H9 (cell line): ENCODE measurements at regions not wholly inside any gene's neighbourhood (a gene's known extent, or its start where the extent isn't known, plus 50 kb on each side); places are given as distances from the start of the nearest gene placed in this dataset.

Experiments
- DNase-seq: peaks from one replicate; pipeline ENCODE4 v3.0.0-alpha.2; 2017
- H2AFZ ChIP-seq: one replicate; pipeline ENCODE4 v1.6.1; 2013; ENCODE audit warnings: mild to moderate bottlenecking, low read length, control low read depth, moderate library complexity
- H2AK5ac ChIP-seq: 2 replicates; pipeline ENCODE4 v1.6.1; 2013; ENCODE audit warnings: low read length, control low read depth, mixed read lengths; ENCODE audit not compliant: insufficient read length
- H2BK120ac ChIP-seq: one replicate; pipeline ENCODE4 v1.6.1; 2013; ENCODE audit warnings: low read depth, mild to moderate bottlenecking, low read length, control low read depth, inconsistent platforms; ENCODE audit not compliant: poor library complexity, severe bottlenecking
- H2BK12ac ChIP-seq: 2 replicates; pipeline ENCODE4 v1.6.1; 2013; ENCODE audit warnings: low read length, control low read depth, mixed read lengths, low read depth; ENCODE audit not compliant: insufficient read length
- H2BK15ac ChIP-seq: 2 replicates; pipeline ENCODE4 v1.6.1; 2013; ENCODE audit warnings: low read depth, low read length, control low read depth
- H2BK20ac ChIP-seq: one replicate; pipeline ENCODE4 v1.6.1; 2013; ENCODE audit warnings: low read depth, mild to moderate bottlenecking, low read length, control low read depth, inconsistent platforms; ENCODE audit not compliant: poor library complexity, severe bottlenecking
- H2BK5ac ChIP-seq: 2 replicates; pipeline ENCODE4 v1.6.1; 2013; ENCODE audit warnings: low read length, control low read depth, mixed read lengths; ENCODE audit not compliant: insufficient read length
- H3K14ac ChIP-seq: 2 replicates; pipeline ENCODE4 v1.6.1; 2013; ENCODE audit warnings: low read length, control low read depth; ENCODE audit not compliant: insufficient read depth
- H3K18ac ChIP-seq: 2 replicates; pipeline ENCODE4 v1.6.1; 2013; ENCODE audit warnings: low read depth, mild to moderate bottlenecking, mixed read lengths, low read length, control low read depth; ENCODE audit not compliant: insufficient read length
- H3K23ac ChIP-seq: 2 replicates; pipeline ENCODE4 v1.6.1; 2013; ENCODE audit warnings: low read length, control low read depth, mixed read lengths, low read depth; ENCODE audit not compliant: insufficient read length
- H3K23me2 ChIP-seq: 2 replicates; pipeline ENCODE4 v1.6.1; 2013; ENCODE audit warnings: low read depth, mild to moderate bottlenecking, mixed read lengths, low read length, control low read depth; ENCODE audit not compliant: insufficient read length, poor library complexity, severe bottlenecking
- H3K27ac ChIP-seq: 2 replicates; pipeline ENCODE4 v1.5.1; 2013; ENCODE audit warnings: low read length, control low read depth, mixed read lengths, low read depth; ENCODE audit not compliant: insufficient read length
- H3K27me3 ChIP-seq: 2 replicates; pipeline ENCODE4 v1.6.1; 2013; ENCODE audit warnings: low read length, control low read depth, inconsistent platforms; ENCODE audit not compliant: insufficient read depth
- H3K4ac ChIP-seq: 2 replicates; pipeline ENCODE4 v1.6.1; 2013; ENCODE audit warnings: low read depth, mild to moderate bottlenecking, control low read depth, inconsistent platforms, low read length, moderate library complexity
- H3K4me1 ChIP-seq: 2 replicates; pipeline ENCODE4 v1.6.1; 2013; ENCODE audit warnings: low read length, control low read depth, inconsistent platforms; ENCODE audit not compliant: insufficient read depth
- H3K4me2 ChIP-seq: 2 replicates; pipeline ENCODE4 v1.6.1; 2013; ENCODE audit warnings: low read length, control low read depth, mixed read lengths; ENCODE audit not compliant: insufficient read length, insufficient read depth
- H3K56ac ChIP-seq: 2 replicates; pipeline ENCODE4 v1.6.1; 2013; ENCODE audit warnings: low read depth, mild to moderate bottlenecking, mixed read lengths, low read length, control low read depth; ENCODE audit not compliant: insufficient read length
- H3K79me1 ChIP-seq: 2 replicates; pipeline ENCODE4 v1.6.1; 2013; ENCODE audit warnings: low read depth, mild to moderate bottlenecking, moderate library complexity, low read length, control low read depth, inconsistent platforms; ENCODE audit not compliant: insufficient read depth, poor library complexity, severe bottlenecking
- H3K79me2 ChIP-seq: 2 replicates; pipeline ENCODE4 v1.6.1; 2013; ENCODE audit warnings: low read length, control low read depth, inconsistent platforms; ENCODE audit not compliant: insufficient read depth
- H3K9ac ChIP-seq: 2 replicates; pipeline ENCODE4 v1.6.1; 2013; ENCODE audit warnings: low read length, control low read depth, mixed read lengths; ENCODE audit not compliant: insufficient read length; ENCODE audit errors: extremely low read depth
- H3K9me3 ChIP-seq: one replicate; pipeline ENCODE4 v1.6.1; 2013; ENCODE audit warnings: low read depth, low read length, inconsistent platforms; ENCODE audit not compliant: control insufficient read depth
- H3T11ph ChIP-seq: one replicate; pipeline ENCODE4 v1.6.1; 2013; ENCODE audit warnings: mild to moderate bottlenecking, low read length, control low read depth, inconsistent platforms
- H4K20me1 ChIP-seq: one replicate; pipeline ENCODE4 v1.6.1; 2013; ENCODE audit not compliant: control insufficient read depth, insufficient read length, insufficient read depth
- H4K5ac ChIP-seq: 2 replicates; pipeline ENCODE4 v1.6.1; 2013; ENCODE audit warnings: low read depth, mild to moderate bottlenecking, mixed read lengths, low read length, control low read depth; ENCODE audit not compliant: insufficient read length
- H4K8ac ChIP-seq: replicated peaks from 2 replicates; pipeline ENCODE4 v1.6.1; 2013; ENCODE audit warnings: low read length, control low read depth, mixed read lengths, low read depth; ENCODE audit not compliant: insufficient read length
- H4K91ac ChIP-seq: 2 replicates; pipeline ENCODE4 v1.6.1; 2013; ENCODE audit warnings: low read depth, mild to moderate bottlenecking, moderate library complexity, mixed read lengths, low read length, control low read depth; ENCODE audit not compliant: insufficient read length
- H3K27ac Mint-ChIP-seq, 3 experiments: 2 replicates in 2 of 3; 3 replicates in 1 of 3; pipeline ENCODE4 v1.8.0; 2020 to 2021; ENCODE audit warnings: mixed read lengths in 3 of 3, mild to moderate bottlenecking in 1 of 3, moderate library complexity in 1 of 3
- H3K27me3 Mint-ChIP-seq: 2 replicates; pipeline ENCODE4 v1.8.0; 2021; ENCODE audit warnings: low read depth, mild to moderate bottlenecking, moderate library complexity, mixed read lengths
- H3K36me3 Mint-ChIP-seq, 3 experiments: 2 replicates in 2 of 3; 3 replicates in 1 of 3; pipeline ENCODE4 v1.8.0; 2020 to 2021; ENCODE audit warnings: low read depth in 3 of 3, mixed read lengths in 3 of 3; ENCODE audit not compliant: insufficient read depth in 1 of 3
- H3K4me1 Mint-ChIP-seq, 2 experiments: 2 replicates each; pipeline ENCODE4 v1.8.0; 2020; ENCODE audit warnings: mixed read lengths in 2 of 2
- H3K4me3 Mint-ChIP-seq, 2 experiments: 2 replicates in 1 of 2; 3 replicates in 1 of 2; pipeline ENCODE4 v1.8.0; 2020 to 2021; ENCODE audit warnings: mild to moderate bottlenecking in 2 of 2, mixed read lengths in 2 of 2, moderate library complexity in 1 of 2
- H3K9me3 Mint-ChIP-seq, 2 experiments: 2 replicates in 1 of 2; 3 replicates in 1 of 2; pipeline ENCODE4 v1.8.0; 2020; ENCODE audit warnings: mild to moderate bottlenecking in 2 of 2, mixed read lengths in 2 of 2, moderate library complexity in 1 of 2
- WGBS: extraction: QIAGEN DNeasy Blood & Tissue Kit; methylation state at CpG from one replicate; pipeline ENCODE4 v1.1.7; 2013; ENCODE audit warnings: missing lambda C conversion rate, low lambda C conversion rate, mixed read lengths; ENCODE audit not compliant: insufficient read length; ENCODE audit errors: extremely low coverage; 5-methylcytosine and 5-hydroxymethylcytosine counted together
- TF ChIP-seq, protein P1 (sequence below): fragments of 200-600 bp; sonication (generic); conservative IDR thresholded peaks from 3 replicates; pipeline ENCODE4 v1.8.0; 2021; ENCODE audit warnings: antibody characterized with exemption, mild to moderate bottlenecking

GRCh38 chr7:110205899-110206298 lies 885.0 kb upstream of the LRRN3 start:
- Histone ChIP-seq H4K8ac (no peak overlapping the region), H3K4me1 (no peaks in the 10 kb centered on the region), H3K56ac (no peak overlapping the region), H3K79me2 (no peaks in the 10 kb centered on the region), H3K9ac (no peak overlapping the region), H4K20me1 (no peaks in the 10 kb centered on the region), H3K9me3 (no peaks in the 10 kb centered on the region), H2BK12ac (no peak overlapping the region), H4K5ac (no peak overlapping the region), H3K4me2 (no peak overlapping the region), H3K27me3 (no peaks in the 10 kb centered on the region), H3K18ac (no peak overlapping the region), H2AFZ (no peak overlapping the region), H3K79me1 (no peaks in the 10 kb centered on the region), H2BK20ac (no peak overlapping the region), H3K14ac (no peak overlapping the region), H3K23me2 (no peaks in the 10 kb centered on the region), H2BK120ac (no peak overlapping the region), H3K23ac (no peak overlapping the region), H3K4ac (no peak overlapping the region), H2BK5ac (no peak overlapping the region), H2BK15ac (no peak overlapping the region), H3T11ph (no peak overlapping the region), H3K27ac (no peak overlapping the region), H4K91ac (no peak overlapping the region), H2AK5ac (no peak overlapping the region)
- Mint-ChIP-seq H3K27me3 (no peaks in the 10 kb centered on the region), H3K4me3 (no peak overlapping the region), H3K9me3 (no peaks in the 10 kb centered on the region), H3K36me3 (no peaks in the 10 kb centered on the region), H3K4me1 (no peaks in the 10 kb centered on the region), H3K27ac (no peak overlapping the region)
- TF ChIP-seq, protein P1, sequence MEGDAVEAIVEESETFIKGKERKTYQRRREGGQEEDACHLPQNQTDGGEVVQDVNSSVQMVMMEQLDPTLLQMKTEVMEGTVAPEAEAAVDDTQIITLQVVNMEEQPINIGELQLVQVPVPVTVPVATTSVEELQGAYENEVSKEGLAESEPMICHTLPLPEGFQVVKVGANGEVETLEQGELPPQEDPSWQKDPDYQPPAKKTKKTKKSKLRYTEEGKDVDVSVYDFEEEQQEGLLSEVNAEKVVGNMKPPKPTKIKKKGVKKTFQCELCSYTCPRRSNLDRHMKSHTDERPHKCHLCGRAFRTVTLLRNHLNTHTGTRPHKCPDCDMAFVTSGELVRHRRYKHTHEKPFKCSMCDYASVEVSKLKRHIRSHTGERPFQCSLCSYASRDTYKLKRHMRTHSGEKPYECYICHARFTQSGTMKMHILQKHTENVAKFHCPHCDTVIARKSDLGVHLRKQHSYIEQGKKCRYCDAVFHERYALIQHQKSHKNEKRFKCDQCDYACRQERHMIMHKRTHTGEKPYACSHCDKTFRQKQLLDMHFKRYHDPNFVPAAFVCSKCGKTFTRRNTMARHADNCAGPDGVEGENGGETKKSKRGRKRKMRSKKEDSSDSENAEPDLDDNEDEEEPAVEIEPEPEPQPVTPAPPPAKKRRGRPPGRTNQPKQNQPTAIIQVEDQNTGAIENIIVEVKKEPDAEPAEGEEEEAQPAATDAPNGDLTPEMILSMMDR: no peak
- WGBS: no CpG with 5 or more reads among the region's 1 CpG
- DNase-seq: no peak
